Vagina (tissue), 2 donors: ENCODE measurements at regions not wholly inside any gene's neighbourhood (a gene's known extent, or its start where the extent isn't known, plus 50 kb on each side); places are given as distances from the start of the nearest gene placed in this dataset.

ENCODE experiments used
- POLR2A ChIP-seq, 2 donors: fragments of 450-650 bp; IDR thresholded peaks; one replicate each; pipeline ENCODE4 v1.6.1; 2017; ENCODE audit warnings: antibody characterized with exemption in 2 of 2, mild to moderate bottlenecking in 2 of 2, moderate library complexity in 2 of 2
- POLR2AphosphoS5 ChIP-seq, 2 donors: sonication (generic); formaldehyde crosslinking; IDR thresholded peaks; one replicate each; pipeline ENCODE4 v1.9.0; 2017; ENCODE audit warnings: antibody characterized with exemption in 2 of 2, mild to moderate bottlenecking in 2 of 2, low read depth in 1 of 2; ENCODE audit not compliant: insufficient read depth in 1 of 2
- TF ChIP-seq, protein P1 (sequence below), 3 experiments: fragments of 450-650 bp in 2 of 3; fragments of 200-600 bp in 1 of 3; sonication (generic) in 1 of 3; IDR thresholded peaks; one replicate each; pipeline ENCODE4 v1.5.1; 2017 to 2019; ENCODE audit warnings: antibody characterized with exemption in 3 of 3, mild to moderate bottlenecking in 2 of 3, moderate library complexity in 2 of 3

DNA sequence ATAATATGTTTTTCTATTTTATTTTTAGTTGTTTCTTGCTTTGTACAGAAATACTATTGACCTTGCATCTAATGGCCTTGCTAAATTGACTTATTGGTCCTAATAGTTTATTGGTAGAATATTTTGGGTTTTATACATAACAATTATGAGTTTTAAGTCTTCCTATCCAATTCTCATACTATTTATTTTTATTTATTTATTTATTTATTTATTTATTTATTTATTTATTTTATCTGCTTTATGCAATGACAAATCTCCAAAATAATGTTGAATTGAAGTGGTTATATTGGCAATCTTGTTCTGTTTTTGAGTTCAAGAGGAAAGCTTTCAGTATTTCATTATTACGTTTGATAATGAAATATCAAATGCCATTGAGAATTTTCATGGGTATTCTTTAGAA lies 488.3 kb downstream of the CDH2 start:
- TF ChIP-seq, protein P1, sequence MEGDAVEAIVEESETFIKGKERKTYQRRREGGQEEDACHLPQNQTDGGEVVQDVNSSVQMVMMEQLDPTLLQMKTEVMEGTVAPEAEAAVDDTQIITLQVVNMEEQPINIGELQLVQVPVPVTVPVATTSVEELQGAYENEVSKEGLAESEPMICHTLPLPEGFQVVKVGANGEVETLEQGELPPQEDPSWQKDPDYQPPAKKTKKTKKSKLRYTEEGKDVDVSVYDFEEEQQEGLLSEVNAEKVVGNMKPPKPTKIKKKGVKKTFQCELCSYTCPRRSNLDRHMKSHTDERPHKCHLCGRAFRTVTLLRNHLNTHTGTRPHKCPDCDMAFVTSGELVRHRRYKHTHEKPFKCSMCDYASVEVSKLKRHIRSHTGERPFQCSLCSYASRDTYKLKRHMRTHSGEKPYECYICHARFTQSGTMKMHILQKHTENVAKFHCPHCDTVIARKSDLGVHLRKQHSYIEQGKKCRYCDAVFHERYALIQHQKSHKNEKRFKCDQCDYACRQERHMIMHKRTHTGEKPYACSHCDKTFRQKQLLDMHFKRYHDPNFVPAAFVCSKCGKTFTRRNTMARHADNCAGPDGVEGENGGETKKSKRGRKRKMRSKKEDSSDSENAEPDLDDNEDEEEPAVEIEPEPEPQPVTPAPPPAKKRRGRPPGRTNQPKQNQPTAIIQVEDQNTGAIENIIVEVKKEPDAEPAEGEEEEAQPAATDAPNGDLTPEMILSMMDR (IDR thresholded peaks at IDR 0.05), result no peak
- no peak for TF ChIP-seq POLR2A (IDR thresholded peaks at IDR 0.05)
- no peak for TF ChIP-seq POLR2AphosphoS5 (IDR thresholded peaks at IDR 0.05; ENCODE audit: insufficient read depth in 1 of 2, low read depth in 1 of 2)
